ENCODE measurements at regions not wholly inside any gene's neighbourhood (a gene's known extent, or its start where the extent isn't known, plus 50 kb on each side); places are given as distances from the start of the nearest gene placed in this dataset.

GRCh38 chr9:106383072-106383471 lies 479.9 kb upstream of the ZNF462 start:
- H3K4me1 ChIP-seq: no peaks in the 10 kb centered on the region
- no peaks in the 10 kb centered on the region for H3K27me3 ChIP-seq
- no peaks in the 10 kb centered on the region for H3K9me3 ChIP-seq
- DNase-seq: no peak
- intact Hi-C loops (cut with DNase I): no loop called here
- no peak overlapping the region for H3K4me3 ChIP-seq (replicated peaks in 1 of 3)
- 72 to 79% methylated on average over 4 of the region's 4 CpGs for WGBS, 2 donors
- no peaks in the 10 kb centered on the region for H3K36me3 ChIP-seq
- TF ChIP-seq CTCF (IDR thresholded peaks at IDR 0.05) (no peak), POLR2A (IDR thresholded peaks at IDR 0.05) (no peak)
- H3K27ac ChIP-seq: no peak overlapping the region

- Histone ChIP-seq H3K4me1 (no peaks in the 10 kb centered on the region), H3K9me3 (no peaks in the 10 kb centered on the region), H3K36me3 (no peaks in the 10 kb centered on the region), H3K4me3 (replicated peaks in 1 of 3) (no peak overlapping the region), H3K27ac (no peak overlapping the region), H3K27me3 (no peaks in the 10 kb centered on the region)
- 88 to 91% methylated on average over 2 of the region's 2 CpGs for WGBS, 2 donors
- no peak for TF ChIP-seq POLR2A (IDR thresholded peaks at IDR 0.05)
- TF ChIP-seq CTCF (IDR thresholded peaks at IDR 0.05): no peak
- intact Hi-C loops (cut with DNase I): no loop called here
- no peak for DNase-seq
Observed at GRCh38 chr9:106387965-106388364, 475.0 kb upstream of the ZNF462 start.

GRCh38 chr9:106393226-106393625 lies 469.7 kb upstream of the ZNF462 start:
- no peaks in the 10 kb centered on the region for H3K9me3 ChIP-seq
- no peaks in the 10 kb centered on the region for H3K27me3 ChIP-seq
- no peak for DNase-seq
- no peak overlapping the region for H3K4me3 ChIP-seq (replicated peaks in 1 of 3)
- H3K4me1 ChIP-seq: no peaks in the 10 kb centered on the region
- WGBS, 2 donors: 76 to 89% methylated on average over 2 of the region's 2 CpGs
- intact Hi-C loops (cut with DNase I): no loop called here
- no peak overlapping the region for H3K27ac ChIP-seq
- H3K36me3 ChIP-seq: no peaks in the 10 kb centered on the region
- TF ChIP-seq CTCF (IDR thresholded peaks at IDR 0.05) (no peak), POLR2A (IDR thresholded peaks at IDR 0.05) (no peak)

- Histone ChIP-seq H3K36me3 (no peaks in the 10 kb centered on the region), H3K4me3 (replicated peaks in 1 of 3) (no peak overlapping the region), H3K27ac (no peak overlapping the region), H3K27me3 (no peaks in the 10 kb centered on the region), H3K9me3 (no peaks in the 10 kb centered on the region), H3K4me1 (no peaks in the 10 kb centered on the region)
- no peak for TF ChIP-seq CTCF (IDR thresholded peaks at IDR 0.05)
- no peak for TF ChIP-seq POLR2A (IDR thresholded peaks at IDR 0.05)
- DNase-seq: no peak
- intact Hi-C loops (cut with DNase I): no loop called here
- WGBS, 2 donors: 74 to 75% methylated on average over 1 of the region's 1 CpG
Observed at GRCh38 chr9:106400170-106400569, 462.8 kb upstream of the ZNF462 start.

DNA sequence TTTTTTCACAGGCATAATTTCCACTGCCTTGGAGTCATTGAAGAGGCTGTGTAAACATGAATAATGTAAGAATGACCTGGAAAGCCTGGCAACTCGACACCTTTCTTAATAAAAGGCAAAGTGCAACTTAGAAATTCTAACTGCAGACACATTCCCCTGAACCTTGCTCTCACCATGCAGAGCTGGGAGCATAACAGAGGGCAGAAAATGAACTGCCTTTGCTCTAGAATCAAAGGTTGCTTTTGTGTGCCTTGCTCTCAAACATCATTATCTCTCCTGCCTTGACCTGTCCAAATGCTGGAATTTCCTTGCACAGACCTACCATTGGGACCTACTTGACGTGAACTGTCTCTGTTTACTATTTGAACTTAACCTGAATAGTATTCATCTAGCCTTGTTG lies 462.0 kb upstream of the ZNF462 start:
- TF ChIP-seq POLR2A (IDR thresholded peaks at IDR 0.05) (no peak), CTCF (IDR thresholded peaks at IDR 0.05) (no peak)
- H3K4me3 ChIP-seq (replicated peaks in 1 of 3): no peak overlapping the region
- intact Hi-C loops (cut with DNase I): no loop called here
- H3K9me3 ChIP-seq: no peaks in the 10 kb centered on the region
- H3K27ac ChIP-seq: no peak overlapping the region
- no peaks in the 10 kb centered on the region for H3K4me1 ChIP-seq
- no peaks in the 10 kb centered on the region for H3K36me3 ChIP-seq
- 71 to 72% methylated on average over 2 of the region's 2 CpGs for WGBS, 2 donors
- no peak for DNase-seq
- no peaks in the 10 kb centered on the region for H3K27me3 ChIP-seq
